B cell (primary cell): ENCODE measurements at regions not wholly inside any gene's neighbourhood (a gene's known extent, or its start where the extent isn't known, plus 50 kb on each side); places are given as distances from the start of the nearest gene placed in this dataset.

Source experiments
- EZH2 ChIP-seq: IDR thresholded peaks from 2 replicates; pipeline ENCODE4 v1.6.1; 2012; ENCODE audit warnings: borderline replicate concordance, low read depth, mild to moderate bottlenecking, moderate library complexity, low read length; ENCODE audit not compliant: insufficient read depth, poor library complexity, severe bottlenecking
- TF ChIP-seq, protein P1 (sequence below): fragments of 200-600 bp; IDR thresholded peaks from one replicate; pipeline ENCODE4 v1.8.0; 2022; ENCODE audit warnings: antibody characterized with exemption, mild to moderate bottlenecking

DNA sequence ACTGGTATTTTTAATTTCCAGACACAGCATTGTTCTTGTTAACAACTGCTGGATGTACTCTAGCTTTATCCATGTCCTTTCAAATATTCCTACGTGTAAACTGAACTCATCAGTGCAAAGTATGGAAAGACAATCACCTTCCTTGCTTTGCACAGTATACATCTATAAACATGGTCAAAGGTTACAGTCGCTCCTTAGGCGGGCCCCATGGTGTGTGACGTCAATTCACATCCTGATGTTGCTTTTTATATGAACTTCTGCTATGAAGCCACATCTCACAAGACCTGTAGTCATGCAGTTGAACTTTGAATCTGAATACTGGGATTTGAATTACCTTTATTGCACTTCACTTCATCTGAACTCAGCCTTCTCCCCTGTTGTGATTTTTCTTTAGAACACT lies 447.6 kb upstream of the PSMD7 start:
- TF ChIP-seq, protein P1, sequence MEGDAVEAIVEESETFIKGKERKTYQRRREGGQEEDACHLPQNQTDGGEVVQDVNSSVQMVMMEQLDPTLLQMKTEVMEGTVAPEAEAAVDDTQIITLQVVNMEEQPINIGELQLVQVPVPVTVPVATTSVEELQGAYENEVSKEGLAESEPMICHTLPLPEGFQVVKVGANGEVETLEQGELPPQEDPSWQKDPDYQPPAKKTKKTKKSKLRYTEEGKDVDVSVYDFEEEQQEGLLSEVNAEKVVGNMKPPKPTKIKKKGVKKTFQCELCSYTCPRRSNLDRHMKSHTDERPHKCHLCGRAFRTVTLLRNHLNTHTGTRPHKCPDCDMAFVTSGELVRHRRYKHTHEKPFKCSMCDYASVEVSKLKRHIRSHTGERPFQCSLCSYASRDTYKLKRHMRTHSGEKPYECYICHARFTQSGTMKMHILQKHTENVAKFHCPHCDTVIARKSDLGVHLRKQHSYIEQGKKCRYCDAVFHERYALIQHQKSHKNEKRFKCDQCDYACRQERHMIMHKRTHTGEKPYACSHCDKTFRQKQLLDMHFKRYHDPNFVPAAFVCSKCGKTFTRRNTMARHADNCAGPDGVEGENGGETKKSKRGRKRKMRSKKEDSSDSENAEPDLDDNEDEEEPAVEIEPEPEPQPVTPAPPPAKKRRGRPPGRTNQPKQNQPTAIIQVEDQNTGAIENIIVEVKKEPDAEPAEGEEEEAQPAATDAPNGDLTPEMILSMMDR = no peak
- no peak for TF ChIP-seq EZH2
